ENCODE measurements at regions not wholly inside any gene's neighbourhood (a gene's known extent, or its start where the extent isn't known, plus 50 kb on each side); places are given as distances from the start of the nearest gene placed in this dataset.

DNA sequence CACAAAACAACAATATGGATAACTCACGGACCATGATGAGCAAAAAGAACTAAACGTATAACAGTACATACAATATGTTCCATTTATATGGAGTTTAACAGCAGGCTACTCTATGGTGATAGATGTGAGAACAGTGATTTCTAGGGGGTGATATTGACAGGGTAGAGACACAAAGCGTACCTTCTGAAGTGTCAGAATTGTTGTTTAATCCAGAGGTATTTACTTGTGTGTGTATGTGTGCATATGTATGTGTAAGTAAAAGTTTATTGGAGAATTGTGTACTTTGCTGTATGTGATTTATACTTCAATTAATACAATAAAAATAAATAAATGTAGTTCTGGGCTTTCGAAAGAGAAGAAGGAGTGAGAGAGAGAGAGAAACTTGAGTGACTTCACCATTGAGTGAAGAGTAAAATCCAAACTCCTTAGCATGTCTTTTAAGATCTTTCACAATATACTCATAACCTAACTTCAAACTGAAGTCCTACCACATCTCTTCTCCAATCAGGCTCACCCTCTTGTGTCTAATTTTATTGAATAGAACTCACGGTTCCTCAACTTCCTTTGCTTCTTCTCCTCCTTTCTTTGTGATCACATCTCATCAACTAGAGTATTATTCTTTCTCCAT, 126.0 kb upstream of the KLF7 start:
- no peaks in the 10 kb centered on the region for H3K9me3 ChIP-seq (replicated peaks in 1 of 3)
- WGBS, 4 donors: 79 to 91% (median 86%) methylated on average over 5 of the region's 5 CpGs
- no peak for DNase-seq
- H3K27ac ChIP-seq: no peak overlapping the region
- TF ChIP-seq, protein P1, sequence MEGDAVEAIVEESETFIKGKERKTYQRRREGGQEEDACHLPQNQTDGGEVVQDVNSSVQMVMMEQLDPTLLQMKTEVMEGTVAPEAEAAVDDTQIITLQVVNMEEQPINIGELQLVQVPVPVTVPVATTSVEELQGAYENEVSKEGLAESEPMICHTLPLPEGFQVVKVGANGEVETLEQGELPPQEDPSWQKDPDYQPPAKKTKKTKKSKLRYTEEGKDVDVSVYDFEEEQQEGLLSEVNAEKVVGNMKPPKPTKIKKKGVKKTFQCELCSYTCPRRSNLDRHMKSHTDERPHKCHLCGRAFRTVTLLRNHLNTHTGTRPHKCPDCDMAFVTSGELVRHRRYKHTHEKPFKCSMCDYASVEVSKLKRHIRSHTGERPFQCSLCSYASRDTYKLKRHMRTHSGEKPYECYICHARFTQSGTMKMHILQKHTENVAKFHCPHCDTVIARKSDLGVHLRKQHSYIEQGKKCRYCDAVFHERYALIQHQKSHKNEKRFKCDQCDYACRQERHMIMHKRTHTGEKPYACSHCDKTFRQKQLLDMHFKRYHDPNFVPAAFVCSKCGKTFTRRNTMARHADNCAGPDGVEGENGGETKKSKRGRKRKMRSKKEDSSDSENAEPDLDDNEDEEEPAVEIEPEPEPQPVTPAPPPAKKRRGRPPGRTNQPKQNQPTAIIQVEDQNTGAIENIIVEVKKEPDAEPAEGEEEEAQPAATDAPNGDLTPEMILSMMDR (IDR thresholded peaks at IDR 0.05): no peak
- TF ChIP-seq POLR2A (IDR thresholded peaks at IDR 0.05): no peak
- no peaks in the 10 kb centered on the region for H3K27me3 ChIP-seq
- H3K4me3 ChIP-seq: no peak overlapping the region
- no peaks in the 10 kb centered on the region for H3K36me3 ChIP-seq (replicated peaks in 1 of 2)
- no peaks in the 10 kb centered on the region for H3K4me1 ChIP-seq (replicated peaks in 1 of 2)
- intact Hi-C loops (cut with DNase I): no loop called here

DNA sequence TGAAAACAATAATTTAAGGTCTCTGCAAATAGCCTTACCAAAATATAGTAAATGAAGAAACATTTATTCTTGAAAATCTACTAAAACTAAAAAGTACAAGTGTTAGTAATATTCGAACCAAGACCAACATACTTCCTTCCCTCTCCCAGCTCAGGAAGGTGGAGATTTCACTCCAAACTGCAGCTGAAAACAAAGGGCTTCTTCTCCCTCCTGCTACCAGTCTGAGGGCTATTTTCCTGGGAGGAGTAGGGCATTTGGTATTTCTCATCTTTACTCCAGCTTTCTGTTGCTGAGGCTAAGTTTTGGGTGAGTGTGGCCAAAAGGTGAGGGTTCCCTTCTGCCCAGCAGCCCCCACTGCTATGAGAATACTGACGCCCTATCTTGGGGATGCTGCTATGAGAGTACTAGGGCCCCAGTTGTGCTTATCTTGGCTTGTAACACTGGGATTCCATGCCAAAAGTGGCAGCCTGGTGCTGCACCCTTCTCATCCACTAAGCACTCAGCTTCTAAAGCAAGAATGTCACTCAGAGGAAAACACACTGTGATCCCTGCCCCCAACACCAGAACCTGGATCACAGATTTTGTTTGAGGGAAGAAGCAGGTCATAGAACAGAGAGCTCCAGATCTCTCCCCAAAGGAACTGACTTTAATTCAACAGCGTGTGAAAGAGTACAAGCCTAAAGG, 130.7 kb upstream of the KLF7 start:
- Histone ChIP-seq H3K4me3 (no peak overlapping the region), H3K27me3 (no peaks in the 10 kb centered on the region), H3K27ac (no peak overlapping the region), H3K36me3 (replicated peaks in 1 of 2) (no peaks in the 10 kb centered on the region), H3K9me3 (replicated peaks in 1 of 3) (no peaks in the 10 kb centered on the region), H3K4me1 (replicated peaks in 1 of 2) (no peaks in the 10 kb centered on the region)
- intact Hi-C loops (cut with DNase I): no loop called here
- WGBS, 4 donors: 52 to 72% (median 70%) methylated on average over 3 of the region's 3 CpGs
- DNase-seq: no peak
- no peak for TF ChIP-seq POLR2A (IDR thresholded peaks at IDR 0.05)
- TF ChIP-seq, protein P1 (IDR thresholded peaks at IDR 0.05): no peak

GRCh38 chr2:207300817-207301216, 135.1 kb upstream of the KLF7 start:
- Histone ChIP-seq H3K27ac (no peak overlapping the region), H3K9me3 (replicated peaks in 1 of 3) (no peaks in the 10 kb centered on the region), H3K4me1 (replicated peaks in 1 of 2) (no peaks in the 10 kb centered on the region), H3K4me3 (no peak overlapping the region), H3K27me3 (no peaks in the 10 kb centered on the region), H3K36me3 (replicated peaks in 1 of 2) (no peaks in the 10 kb centered on the region)
- no peak for TF ChIP-seq POLR2A (IDR thresholded peaks at IDR 0.05)
- TF ChIP-seq, protein P1 (IDR thresholded peaks at IDR 0.05): no peak
- intact Hi-C loops (cut with DNase I): no loop called here
- 93 to 96% (median 95%) methylated on average over 1 of the region's 1 CpG for WGBS, 4 donors
- DNase-seq: no peak

GRCh38 chr2:207304761-207305160, 139.0 kb upstream of the KLF7 start:
- intact Hi-C loops (cut with DNase I): no loop called here
- Histone ChIP-seq H3K27ac (no peak overlapping the region), H3K36me3 (replicated peaks in 1 of 2) (no peaks in the 10 kb centered on the region), H3K4me3 (no peak overlapping the region), H3K4me1 (replicated peaks in 1 of 2) (no peaks in the 10 kb centered on the region), H3K27me3 (no peaks in the 10 kb centered on the region), H3K9me3 (replicated peaks in 1 of 3) (no peaks in the 10 kb centered on the region)
- no peak for TF ChIP-seq POLR2A (IDR thresholded peaks at IDR 0.05)
- TF ChIP-seq, protein P1 (IDR thresholded peaks at IDR 0.05): no peak
- WGBS, 4 donors: 81 to 94% (median 83%) methylated on average over 4 to 5 of the region's 5 CpGs
- DNase-seq: no peak

All from adrenal gland (tissue), 9 donors.